WI38 (cell line): ENCODE measurements at regions not wholly inside any gene's neighbourhood (a gene's known extent, or its start where the extent isn't known, plus 50 kb on each side); places are given as distances from the start of the nearest gene placed in this dataset.
"Not testable (repeated sequence)": the region's sequence is repeated elsewhere in the genome, so short reads cannot be mapped to it uniquely, and the experiment has no call there.

ENCODE experiments used
- H3K4me3 ChIP-seq: 2 replicates; pipeline ENCODE4 v1.5.1; 2011; ENCODE audit warnings: low read depth, mild to moderate bottlenecking, control low read depth, low read length
- TF ChIP-seq, protein P1 (sequence below): IDR thresholded peaks from 2 replicates; pipeline ENCODE4 v1.5.1; 2012; ENCODE audit warnings: low read depth, mild to moderate bottlenecking, control low read depth, low read length

DNA sequence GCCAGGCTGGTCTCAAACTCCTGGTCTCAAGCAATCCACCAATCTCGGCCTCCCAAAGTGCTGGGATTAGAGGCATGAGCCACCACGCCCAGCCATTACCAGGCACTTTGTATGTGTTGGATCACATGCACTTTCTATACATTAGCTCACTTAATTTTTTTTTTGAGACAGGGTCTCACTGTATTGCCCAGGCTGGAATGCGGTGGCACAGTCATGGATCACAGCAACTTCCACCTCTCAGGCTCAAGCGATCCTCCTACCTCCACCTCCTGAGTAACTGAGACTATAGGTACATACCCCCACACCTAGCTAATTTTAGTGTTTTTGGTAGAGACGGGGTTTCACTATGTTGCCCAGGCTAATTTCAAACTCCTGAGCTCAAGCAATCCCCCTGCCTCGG is 203.0 kb upstream of the MYL2 start:
- H3K4me3 ChIP-seq, result no peak overlapping the region
- TF ChIP-seq, protein P1, sequence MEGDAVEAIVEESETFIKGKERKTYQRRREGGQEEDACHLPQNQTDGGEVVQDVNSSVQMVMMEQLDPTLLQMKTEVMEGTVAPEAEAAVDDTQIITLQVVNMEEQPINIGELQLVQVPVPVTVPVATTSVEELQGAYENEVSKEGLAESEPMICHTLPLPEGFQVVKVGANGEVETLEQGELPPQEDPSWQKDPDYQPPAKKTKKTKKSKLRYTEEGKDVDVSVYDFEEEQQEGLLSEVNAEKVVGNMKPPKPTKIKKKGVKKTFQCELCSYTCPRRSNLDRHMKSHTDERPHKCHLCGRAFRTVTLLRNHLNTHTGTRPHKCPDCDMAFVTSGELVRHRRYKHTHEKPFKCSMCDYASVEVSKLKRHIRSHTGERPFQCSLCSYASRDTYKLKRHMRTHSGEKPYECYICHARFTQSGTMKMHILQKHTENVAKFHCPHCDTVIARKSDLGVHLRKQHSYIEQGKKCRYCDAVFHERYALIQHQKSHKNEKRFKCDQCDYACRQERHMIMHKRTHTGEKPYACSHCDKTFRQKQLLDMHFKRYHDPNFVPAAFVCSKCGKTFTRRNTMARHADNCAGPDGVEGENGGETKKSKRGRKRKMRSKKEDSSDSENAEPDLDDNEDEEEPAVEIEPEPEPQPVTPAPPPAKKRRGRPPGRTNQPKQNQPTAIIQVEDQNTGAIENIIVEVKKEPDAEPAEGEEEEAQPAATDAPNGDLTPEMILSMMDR, result no peak

DNA sequence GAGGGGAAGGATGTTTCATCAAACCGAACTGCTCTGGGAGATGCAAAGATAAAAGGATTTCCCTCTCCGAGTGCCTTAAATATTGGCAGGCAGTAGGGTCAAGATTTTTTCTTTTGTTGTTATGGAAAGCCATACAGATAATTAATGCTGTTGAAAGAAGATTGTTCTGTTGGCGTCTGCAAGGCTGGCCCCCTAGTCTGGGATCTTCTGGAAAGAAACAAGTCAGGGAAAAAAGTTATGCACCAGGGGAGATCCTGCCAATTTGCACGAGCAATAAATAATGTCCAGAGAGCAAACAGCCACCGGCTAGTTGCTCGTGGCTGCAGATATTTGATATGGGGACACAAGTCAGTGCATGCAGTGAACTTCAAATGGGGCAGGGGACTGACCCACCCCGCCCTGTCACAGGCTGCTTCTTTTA is 202.1 kb upstream of the MYL2 start:
- TF ChIP-seq, protein P1, result no peak
- H3K4me3 ChIP-seq, result no peak overlapping the region

DNA sequence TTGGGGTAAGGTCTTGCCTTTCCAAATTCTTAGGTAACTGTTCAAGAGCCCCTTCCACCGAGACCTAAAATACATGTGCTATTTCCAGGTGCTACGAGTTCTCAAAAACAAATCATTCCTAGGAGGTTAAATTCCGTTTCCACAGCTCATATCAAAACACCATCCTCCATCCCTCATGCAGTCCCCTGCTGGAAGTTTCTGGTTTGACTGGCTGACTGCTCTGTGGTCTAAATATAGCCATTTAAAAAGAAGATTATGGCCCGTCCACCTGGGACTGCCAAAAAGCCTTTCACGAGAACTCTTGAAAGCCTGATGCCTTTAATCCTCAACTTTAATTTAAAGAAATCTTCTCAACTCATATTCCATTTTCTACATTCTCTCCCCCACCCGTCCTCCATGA is 201.5 kb upstream of the MYL2 start:
- TF ChIP-seq, protein P1, result no peak
- no peak overlapping the region for H3K4me3 ChIP-seq

DNA sequence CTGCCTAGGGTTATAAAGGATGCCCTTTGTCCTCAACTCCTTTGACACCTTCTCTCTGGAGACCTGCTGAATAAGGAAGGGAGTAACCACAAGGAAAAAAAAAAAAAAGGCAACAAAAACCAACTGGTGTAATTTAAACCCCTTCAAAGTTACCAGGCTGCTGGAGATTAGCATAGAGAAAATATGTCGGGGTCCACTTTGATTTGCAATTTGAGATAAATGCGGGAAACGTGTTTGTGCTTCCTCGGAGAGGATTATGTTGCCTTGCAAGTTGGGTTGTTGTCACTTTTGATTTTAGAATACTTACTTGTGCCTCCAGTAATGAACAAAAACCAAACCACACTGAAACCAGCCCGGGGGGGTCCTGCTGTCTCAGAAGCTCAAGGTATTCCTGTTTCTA is 200.2 kb upstream of the MYL2 start:
- no peak overlapping the region for H3K4me3 ChIP-seq
- TF ChIP-seq, protein P1, result no peak

DNA sequence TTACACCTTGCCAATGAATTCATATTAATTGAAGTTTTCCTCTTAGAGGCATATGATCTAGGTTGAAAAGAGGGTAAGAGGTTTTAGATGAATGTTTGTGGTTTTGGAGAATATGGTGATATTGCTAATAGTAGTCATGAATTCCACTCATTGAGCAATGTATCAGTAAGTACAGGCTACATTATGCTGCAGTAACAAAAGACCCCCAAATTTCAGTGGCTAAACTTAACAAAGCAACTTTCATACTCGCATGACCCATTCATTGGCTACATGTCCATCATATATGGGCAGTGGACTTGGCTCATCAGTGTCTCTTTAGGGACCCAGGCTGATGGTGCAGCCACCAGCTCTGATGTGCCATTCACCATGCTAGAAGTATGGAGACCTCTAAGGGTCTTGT is 196.6 kb upstream of the MYL2 start:
- no peak overlapping the region for H3K4me3 ChIP-seq
- TF ChIP-seq, protein P1, result no peak

DNA sequence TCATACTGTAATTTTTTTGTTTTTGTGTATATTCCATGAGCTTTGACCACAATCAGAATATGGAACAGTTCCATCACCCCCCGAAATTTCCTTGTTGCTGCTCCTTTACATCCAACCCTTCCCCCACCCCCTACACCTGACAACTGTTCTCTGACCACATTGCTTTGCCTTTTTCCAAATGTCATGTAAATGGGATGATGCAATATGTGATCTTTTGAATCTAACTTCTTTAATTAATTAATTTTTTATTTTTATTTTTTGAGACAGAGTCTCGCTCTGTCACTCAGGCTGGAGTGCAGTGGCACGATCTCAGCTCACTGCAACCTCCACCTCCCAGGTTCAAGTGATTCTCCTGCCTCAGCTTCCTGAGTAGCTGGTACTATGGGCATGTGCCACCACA is 192.9 kb upstream of the MYL2 start:
- not testable (repeated sequence) for H3K4me3 ChIP-seq

DNA sequence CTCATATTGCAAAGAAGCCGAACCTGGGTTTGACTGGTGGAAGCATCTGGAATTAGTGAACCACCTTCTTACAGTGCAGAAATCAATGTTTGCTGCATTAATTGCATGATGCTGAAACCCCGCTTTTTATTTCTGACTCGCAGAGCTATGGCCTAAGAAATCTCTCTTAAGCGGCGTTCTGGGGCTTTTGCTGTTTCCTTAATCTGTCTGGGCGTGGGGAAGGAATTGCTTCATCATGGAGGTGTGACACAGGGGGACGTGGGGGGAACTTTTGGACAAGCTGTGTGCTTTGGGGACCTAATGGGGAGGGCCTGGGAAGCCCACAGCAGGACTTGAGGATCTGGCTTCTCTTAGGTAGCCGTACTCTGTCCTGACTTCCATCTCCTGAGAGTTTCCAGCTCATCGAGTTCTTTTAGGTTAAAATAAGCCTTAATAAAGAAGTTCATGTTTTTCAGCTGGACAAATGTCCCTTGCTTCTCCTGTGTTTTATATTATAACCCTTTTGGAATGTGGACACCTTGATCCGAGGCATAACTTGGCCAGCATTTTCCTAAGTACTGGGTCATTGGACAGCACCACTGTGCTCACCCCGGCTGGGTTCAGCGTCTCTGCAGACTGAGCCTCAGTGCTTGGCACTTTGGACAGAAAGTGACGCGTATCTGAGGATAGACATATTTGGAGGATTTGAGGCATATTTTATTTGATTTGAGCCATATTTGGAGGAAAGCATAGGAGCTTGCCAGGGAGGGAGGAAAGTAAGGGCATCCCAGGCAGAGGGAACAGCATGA is 192.1 kb upstream of the MYL2 start:
- no peak overlapping the region for H3K4me3 ChIP-seq
- TF ChIP-seq, protein P1, result no peak

DNA sequence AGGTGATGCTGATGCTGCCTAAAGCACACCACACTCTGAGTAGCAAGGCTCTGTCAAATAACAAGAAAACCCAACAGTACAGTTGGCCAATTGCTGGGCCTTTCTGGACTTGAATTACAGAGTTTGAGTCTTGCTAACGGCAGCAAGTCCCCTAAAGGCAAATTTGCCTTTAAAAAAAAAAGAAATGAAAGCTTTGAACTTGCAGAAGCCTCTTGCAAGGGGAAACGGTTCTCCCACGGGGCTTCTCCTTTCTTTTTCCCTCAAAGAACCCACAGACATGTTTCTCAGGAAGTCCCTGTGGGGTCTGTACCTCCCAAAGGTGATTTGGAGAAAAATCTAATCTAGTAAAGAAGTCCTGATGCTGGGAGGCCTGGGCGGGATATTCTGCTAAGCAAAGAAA is 191.3 kb upstream of the MYL2 start:
- TF ChIP-seq, protein P1, result no peak
- no peak overlapping the region for H3K4me3 ChIP-seq
